DOHH2 (cell line): ENCODE measurements at regions not wholly inside any gene's neighbourhood (a gene's known extent, or its start where the extent isn't known, plus 50 kb on each side); places are given as distances from the start of the nearest gene placed in this dataset.

Experiments
- H3F3A ChIP-seq: fragments of 200-600 bp; sonication (generic), shearing (Covaris generic); 2 replicates; pipeline ENCODE4 v1.6.0; 2016; ENCODE audit warnings: antibody characterized with exemption, mild to moderate bottlenecking; ENCODE audit not compliant: control insufficient read depth, insufficient read depth
- H3K27ac ChIP-seq: fragments of 200-600 bp; sonication (generic); 2 replicates; pipeline ENCODE4 v1.5.1; 2014; ENCODE audit warnings: low read depth, mild to moderate bottlenecking, low read length, moderate library complexity
- H3K27me3 ChIP-seq: fragments of 200-600 bp; sonication (generic); 2 replicates; pipeline ENCODE4 v1.6.1; 2014; ENCODE audit warnings: mild to moderate bottlenecking, low read length, mixed read lengths; ENCODE audit not compliant: control insufficient read depth
- H3K36me3 ChIP-seq: fragments of 200-600 bp; sonication (generic); 2 replicates; pipeline ENCODE4 v1.6.1; 2014; ENCODE audit warnings: mild to moderate bottlenecking, low read length, moderate library complexity, mixed read lengths; ENCODE audit not compliant: control insufficient read depth
- H3K4me1 ChIP-seq: fragments of 200-600 bp; sonication (generic); 2 replicates; pipeline ENCODE4 v1.6.1; 2014; ENCODE audit warnings: mild to moderate bottlenecking, low read length, mixed read lengths; ENCODE audit not compliant: control insufficient read depth
- H3K4me2 ChIP-seq: fragments of 200-600 bp; sonication (generic); 2 replicates; pipeline ENCODE4 v1.6.0; 2014; ENCODE audit warnings: mild to moderate bottlenecking, low read length, moderate library complexity
- H3K4me3 ChIP-seq: fragments of 200-600 bp; sonication (generic); 2 replicates; pipeline ENCODE4 v1.5.1; 2014; ENCODE audit warnings: mild to moderate bottlenecking, low read length, mixed read lengths
- H3K79me2 ChIP-seq: fragments of 200-600 bp; sonication (generic); 2 replicates; pipeline ENCODE4 v1.6.1; 2014; ENCODE audit warnings: mild to moderate bottlenecking, low read length, mixed read lengths; ENCODE audit not compliant: control insufficient read depth
- H3K9me2 ChIP-seq: fragments of 200-600 bp; sonication (generic); replicated peaks from 2 replicates; pipeline ENCODE4 v1.6.1; 2014; ENCODE audit warnings: mild to moderate bottlenecking, low read length, mixed read lengths; ENCODE audit not compliant: control insufficient read depth
- H3K9me3 ChIP-seq: fragments of 200-600 bp; sonication (generic); 2 replicates; pipeline ENCODE4 v1.6.1; 2014; ENCODE audit warnings: antibody characterized with exemption, low read length, mixed read lengths; ENCODE audit not compliant: control insufficient read depth, insufficient read depth
- H4K20me1 ChIP-seq: fragments of 200-600 bp; sonication (generic); 2 replicates; pipeline ENCODE4 v1.6.0; 2014; ENCODE audit warnings: low read depth, mild to moderate bottlenecking, antibody characterized with exemption, low read length, moderate library complexity; ENCODE audit not compliant: control insufficient read depth, insufficient read depth
- CTCF ChIP-seq: fragments of 200-600 bp; sonication (generic); IDR thresholded peaks from one replicate; pipeline ENCODE4 v1.5.1; 2014; ENCODE audit warnings: antibody characterized with exemption, mild to moderate bottlenecking, low read depth, low read length; ENCODE audit not compliant: poor library complexity, severe bottlenecking
- EZH2phosphoT487 ChIP-seq: fragments of 200-600 bp; sonication (generic); IDR thresholded peaks from 2 replicates; pipeline ENCODE4 v1.6.1; 2017; ENCODE audit warnings: borderline replicate concordance, mild to moderate bottlenecking, antibody characterized with exemption, low read length, moderate library complexity, mixed read lengths

- TF ChIP-seq EZH2phosphoT487 (no peak), CTCF (no peak)
- no peaks in the 10 kb centered on the region for H3K27me3 ChIP-seq
- H3K4me3 ChIP-seq = no peak overlapping the region
- no peaks in the 10 kb centered on the region for H3K79me2 ChIP-seq
- H3K9me2 ChIP-seq = no peaks in the 10 kb centered on the region
- no peaks in the 10 kb centered on the region for H3K36me3 ChIP-seq
- H3K4me1 ChIP-seq = no peaks in the 10 kb centered on the region
- H3F3A ChIP-seq = no peaks in the 10 kb centered on the region
- no peak overlapping the region for H3K27ac ChIP-seq
- no peaks in the 10 kb centered on the region for H3K9me3 ChIP-seq
- no peak overlapping the region for H3K4me2 ChIP-seq
- no peaks in the 10 kb centered on the region for H4K20me1 ChIP-seq
Measured at GRCh38 chr9:85292261-85292660, 449.5 kb downstream of the AGTPBP1 start.

- H3K36me3 ChIP-seq = no peaks in the 10 kb centered on the region
- H3K4me1 ChIP-seq = no peaks in the 10 kb centered on the region
- no peaks in the 10 kb centered on the region for H3K9me2 ChIP-seq
- no peak overlapping the region for H3K4me2 ChIP-seq
- no peak overlapping the region for H3K27ac ChIP-seq
- H3F3A ChIP-seq = no peaks in the 10 kb centered on the region
- H3K79me2 ChIP-seq = no peaks in the 10 kb centered on the region
- no peaks in the 10 kb centered on the region for H3K27me3 ChIP-seq
- H3K9me3 ChIP-seq = no peaks in the 10 kb centered on the region
- H4K20me1 ChIP-seq = no peaks in the 10 kb centered on the region
- H3K4me3 ChIP-seq = no peak overlapping the region
- TF ChIP-seq CTCF (no peak), EZH2phosphoT487 (no peak)
Measured at GRCh38 chr9:85291266-85291665, 450.5 kb downstream of the AGTPBP1 start.

- TF ChIP-seq CTCF (no peak), EZH2phosphoT487 (no peak)
- H3K9me2 ChIP-seq = no peaks in the 10 kb centered on the region
- H3K79me2 ChIP-seq = no peaks in the 10 kb centered on the region
- H4K20me1 ChIP-seq = no peaks in the 10 kb centered on the region
- no peaks in the 10 kb centered on the region for H3K36me3 ChIP-seq
- H3K4me2 ChIP-seq = no peak overlapping the region
- no peak overlapping the region for H3K4me3 ChIP-seq
- no peaks in the 10 kb centered on the region for H3K27me3 ChIP-seq
- no peaks in the 10 kb centered on the region for H3K4me1 ChIP-seq
- H3K27ac ChIP-seq = no peak overlapping the region
- H3K9me3 ChIP-seq = no peaks in the 10 kb centered on the region
- no peaks in the 10 kb centered on the region for H3F3A ChIP-seq
Measured at GRCh38 chr9:85290019-85290418, 451.7 kb downstream of the AGTPBP1 start.

GRCh38 chr9:85289142-85289541 is 452.6 kb downstream of the AGTPBP1 start:
- no peaks in the 10 kb centered on the region for H3K36me3 ChIP-seq
- H3K4me1 ChIP-seq = no peaks in the 10 kb centered on the region
- TF ChIP-seq EZH2phosphoT487 = no peak
- no peak for TF ChIP-seq CTCF
- no peaks in the 10 kb centered on the region for H3K9me2 ChIP-seq
- H3K79me2 ChIP-seq = no peaks in the 10 kb centered on the region
- no peak overlapping the region for H3K27ac ChIP-seq
- H3K9me3 ChIP-seq = no peaks in the 10 kb centered on the region
- H3F3A ChIP-seq = no peaks in the 10 kb centered on the region
- H3K4me3 ChIP-seq = no peak overlapping the region
- H3K4me2 ChIP-seq = no peak overlapping the region
- no peaks in the 10 kb centered on the region for H3K27me3 ChIP-seq
- no peaks in the 10 kb centered on the region for H4K20me1 ChIP-seq
